Body of pancreas (tissue), 4 donors: ENCODE measurements at regions not wholly inside any gene's neighbourhood (a gene's known extent, or its start where the extent isn't known, plus 50 kb on each side); places are given as distances from the start of the nearest gene placed in this dataset.

ENCODE experiments used
- ATAC-seq: fragments of 150-250 bp; one replicate; pipeline ENCODE4 v1.9.1; 2016
- DNase-seq, 4 donors: peaks; one replicate each; pipeline ENCODE4 v3.0.0-alpha.2; 2019
- H3K27ac ChIP-seq, 4 donors: fragments of 200-600 bp; sonication (generic); 1 replicate in 3 of 4; 2 replicates in 1 of 4; pipeline versions ENCODE4 v1.5.1 to v1.6.1; 2016 to 2019; ENCODE audit warnings: mild to moderate bottlenecking in 1 of 4, mixed read lengths in 1 of 4, moderate library complexity in 1 of 4
- H3K27me3 ChIP-seq, 2 donors: fragments of 200-600 bp; sonication (generic); one replicate each; pipeline ENCODE4 v1.6.0; 2016; ENCODE audit warnings: mild to moderate bottlenecking in 1 of 2
- H3K36me3 ChIP-seq, 2 donors: fragments of 200-600 bp; sonication (generic); replicated peaks in 1 of 2; 2 replicates each; pipeline ENCODE4 v1.5.1; 2016; ENCODE audit warnings: low read depth in 2 of 2; ENCODE audit not compliant: insufficient read depth in 1 of 2
- H3K4me1 ChIP-seq: fragments of 200-600 bp; sonication (generic); one replicate; pipeline ENCODE4 v1.6.0; 2016
- H3K4me3 ChIP-seq, 2 donors: fragments of 200-600 bp; sonication (generic); 1 replicate in 1 of 2; 2 replicates in 1 of 2; pipeline ENCODE4 v1.5.1; 2016 to 2019
- H3K9me3 ChIP-seq, 3 donors: fragments of 200-600 bp; sonication (generic); 1 replicate in 2 of 3; 2 replicates in 1 of 3; pipeline ENCODE4 v1.5.1; 2016
- POLR2A ChIP-seq, 3 donors: fragments of 450-650 bp; IDR thresholded peaks; one replicate each; pipeline ENCODE4 v1.6.1; 2016; ENCODE audit warnings: antibody characterized with exemption in 3 of 3, mild to moderate bottlenecking in 2 of 3
- WGBS, 2 donors: methylation state at CpG; one replicate each; pipeline ENCODE4 v1.1.5; 2017; 5-methylcytosine and 5-hydroxymethylcytosine counted together
- intact Hi-C: fragments of 100-400 bp; cut with DNase I; formaldehyde crosslinking; loops from one replicate; pipeline ENCODE4 v1.15.1; 2023
- TF ChIP-seq, protein P1 (sequence below), 7 experiments: fragments of 450-650 bp in 4 of 7; fragments of 200-600 bp in 3 of 7; sonication (generic) in 3 of 7; IDR thresholded peaks; one replicate each; pipeline ENCODE4 v1.5.1; 2016 to 2019; ENCODE audit warnings: antibody characterized with exemption in 7 of 7

DNA sequence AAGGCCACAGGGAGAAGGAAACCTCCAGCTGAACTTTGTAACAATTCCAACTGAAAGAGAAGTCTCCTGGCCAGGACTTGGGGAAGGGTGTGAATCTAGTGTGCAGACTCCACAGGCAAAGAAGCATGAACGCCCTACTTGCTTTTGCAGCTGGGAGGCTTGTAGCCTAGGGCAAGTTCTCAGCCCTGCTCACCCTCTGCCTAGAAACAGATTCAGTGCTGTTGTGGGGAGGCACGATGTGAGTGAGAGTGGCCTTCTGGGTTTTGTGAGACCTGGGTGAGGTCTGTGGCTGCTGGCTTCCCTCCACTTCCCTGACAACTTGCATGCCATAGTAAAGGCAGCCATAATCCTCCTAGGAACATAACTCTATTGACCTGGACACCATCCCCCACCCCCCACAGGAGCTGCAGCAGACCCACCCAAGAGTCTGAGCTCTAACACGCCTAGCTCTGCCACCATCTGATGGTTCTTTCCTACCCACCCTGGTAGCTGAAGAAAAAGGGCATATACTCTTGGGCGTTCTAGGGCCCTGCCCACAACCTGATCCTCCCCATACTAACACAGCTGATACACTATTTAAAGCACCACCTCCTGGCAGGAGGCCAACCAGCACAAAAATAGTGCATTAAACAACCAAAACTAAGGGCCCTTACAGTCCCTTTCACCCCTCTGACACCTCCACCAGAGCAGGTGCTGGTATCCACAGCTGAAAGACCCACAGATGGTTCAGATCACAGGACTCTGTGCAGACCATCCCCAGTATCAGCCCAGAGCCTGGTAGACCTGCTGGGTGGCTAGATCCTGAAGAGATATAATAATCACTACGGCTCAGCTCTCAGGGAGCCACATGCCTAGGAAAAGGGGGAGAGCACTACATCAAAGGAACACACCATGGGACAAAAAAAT lies 426.5 kb downstream of the IGSF11 start:
- TF ChIP-seq, protein P1, sequence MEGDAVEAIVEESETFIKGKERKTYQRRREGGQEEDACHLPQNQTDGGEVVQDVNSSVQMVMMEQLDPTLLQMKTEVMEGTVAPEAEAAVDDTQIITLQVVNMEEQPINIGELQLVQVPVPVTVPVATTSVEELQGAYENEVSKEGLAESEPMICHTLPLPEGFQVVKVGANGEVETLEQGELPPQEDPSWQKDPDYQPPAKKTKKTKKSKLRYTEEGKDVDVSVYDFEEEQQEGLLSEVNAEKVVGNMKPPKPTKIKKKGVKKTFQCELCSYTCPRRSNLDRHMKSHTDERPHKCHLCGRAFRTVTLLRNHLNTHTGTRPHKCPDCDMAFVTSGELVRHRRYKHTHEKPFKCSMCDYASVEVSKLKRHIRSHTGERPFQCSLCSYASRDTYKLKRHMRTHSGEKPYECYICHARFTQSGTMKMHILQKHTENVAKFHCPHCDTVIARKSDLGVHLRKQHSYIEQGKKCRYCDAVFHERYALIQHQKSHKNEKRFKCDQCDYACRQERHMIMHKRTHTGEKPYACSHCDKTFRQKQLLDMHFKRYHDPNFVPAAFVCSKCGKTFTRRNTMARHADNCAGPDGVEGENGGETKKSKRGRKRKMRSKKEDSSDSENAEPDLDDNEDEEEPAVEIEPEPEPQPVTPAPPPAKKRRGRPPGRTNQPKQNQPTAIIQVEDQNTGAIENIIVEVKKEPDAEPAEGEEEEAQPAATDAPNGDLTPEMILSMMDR (IDR thresholded peaks at IDR 0.05): no peak
- no peak for TF ChIP-seq POLR2A (IDR thresholded peaks at IDR 0.05)
- intact Hi-C loops: no loop called here
- 67 to 72% methylated on average over 4 to 5 of the region's 5 CpGs for WGBS, 2 donors

DNA sequence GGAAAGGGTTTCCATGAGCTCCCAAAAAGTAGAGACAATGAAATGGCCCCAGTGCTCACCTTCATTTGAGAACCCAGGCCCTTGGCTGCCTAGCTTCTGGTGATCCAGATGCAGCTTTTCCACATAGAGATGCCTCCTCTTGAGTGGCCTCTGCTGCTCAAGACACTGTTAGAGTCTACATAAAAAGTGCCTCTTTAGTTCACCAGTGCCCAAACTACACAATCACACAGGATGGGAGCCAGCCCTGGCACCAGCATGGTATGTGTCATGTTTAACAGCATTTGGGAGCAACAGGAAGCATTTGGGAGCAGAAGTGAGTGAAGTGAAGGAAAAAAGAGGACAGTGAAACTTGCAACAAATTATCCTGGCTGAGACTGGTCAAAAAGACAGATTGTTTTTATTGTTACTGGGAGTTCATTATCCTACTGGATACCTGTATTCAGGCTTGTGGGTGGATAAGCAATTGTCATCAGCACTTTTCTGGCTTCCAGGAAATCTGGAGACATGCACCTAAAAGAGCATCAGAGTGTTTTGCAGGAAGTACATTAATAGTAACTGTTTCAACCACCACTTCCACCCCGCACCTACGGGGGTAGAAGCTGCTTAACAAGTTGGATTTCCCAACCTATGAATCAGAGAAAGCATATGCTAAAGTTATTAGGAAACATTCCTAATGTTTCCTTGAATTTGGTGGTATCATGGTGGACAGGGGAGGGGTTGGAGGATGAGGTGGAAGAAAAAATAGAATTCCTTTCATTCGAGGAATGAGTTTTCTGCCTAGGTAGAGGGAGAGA lies 416.2 kb downstream of the IGSF11 start:
- DNase-seq (no peak), ATAC-seq (no peak)
- Histone ChIP-seq H3K4me3 (no peak overlapping the region), H3K36me3 (no peaks in the 10 kb centered on the region), H3K9me3 (no peaks in the 10 kb centered on the region), H3K27ac (no peak overlapping the region), H3K4me1 (no peaks in the 10 kb centered on the region), H3K27me3 (no peaks in the 10 kb centered on the region)
- intact Hi-C loops: no loop called here
- TF ChIP-seq, protein P1 (IDR thresholded peaks at IDR 0.05): no peak
- no peak for TF ChIP-seq POLR2A (IDR thresholded peaks at IDR 0.05)
- WGBS, 2 donors: 36 to 46% methylated on average over 3 of the region's 3 CpGs

More for the DNA sequence above, 426.5 kb downstream of the IGSF11 start:
- H3K36me3 ChIP-seq: no peaks in the 10 kb centered on the region
- peaks cover 0 to 4% (median 0%) of the 10 kb centered on the region in 3 donors for H3K9me3 ChIP-seq
- no peaks in the 10 kb centered on the region for H3K27me3 ChIP-seq
- no peak overlapping the region for H3K27ac ChIP-seq
- H3K4me1 ChIP-seq: no peaks in the 10 kb centered on the region
- DNase-seq (no peak), ATAC-seq (no peak)
- no peak overlapping the region for H3K4me3 ChIP-seq

DNA sequence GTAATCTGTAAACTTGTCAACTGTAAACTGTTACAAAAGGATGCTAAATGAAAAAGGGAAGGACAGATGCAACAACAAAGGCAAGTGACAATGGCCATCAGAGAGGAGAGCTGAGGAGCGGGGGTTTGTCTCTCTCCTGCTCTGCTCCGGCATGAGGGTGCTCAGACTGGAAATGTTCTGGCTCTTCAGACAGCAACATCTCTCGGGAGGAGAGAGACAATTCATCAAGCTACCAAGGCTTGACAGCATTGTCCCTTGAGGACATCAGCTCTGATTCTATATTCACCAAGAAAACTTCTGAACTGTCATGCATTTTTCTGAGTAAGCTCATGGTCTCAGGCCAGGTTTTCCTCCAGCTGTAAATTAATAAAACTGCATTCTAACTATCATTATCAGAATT lies 408.2 kb downstream of the IGSF11 start:
- WGBS, 2 donors: 66 to 80% methylated on average over 3 of the region's 3 CpGs
- ATAC-seq: no peak
- intact Hi-C loops: no loop called here

DNA sequence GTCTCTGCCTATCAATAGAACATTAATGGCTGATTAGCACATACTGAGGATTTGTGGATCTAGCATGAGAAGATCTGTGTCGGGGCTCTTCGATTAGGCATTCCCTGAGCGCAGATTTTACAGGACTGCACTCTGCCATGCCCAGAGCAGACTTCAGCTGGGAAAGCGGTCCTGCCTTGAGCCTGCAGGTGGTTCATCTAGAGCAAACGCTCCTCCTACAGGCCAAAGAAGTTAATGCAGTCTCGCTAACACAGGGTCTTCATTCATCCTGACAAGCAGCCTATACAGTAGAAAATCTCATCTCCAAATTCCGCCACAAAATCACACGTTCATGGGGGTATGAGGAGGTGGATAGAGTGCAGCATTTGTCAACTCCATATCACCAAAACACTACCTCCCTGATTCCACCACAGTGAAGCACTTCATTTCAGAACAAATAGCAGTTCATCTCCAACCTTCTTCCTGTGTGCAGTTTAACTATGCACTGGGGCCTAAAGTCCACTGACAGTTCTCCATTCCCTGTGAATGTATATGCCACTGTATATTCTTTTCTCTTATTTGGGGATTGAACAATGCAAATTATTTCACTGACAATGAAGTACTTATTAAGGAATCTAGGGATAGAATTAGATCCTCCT lies 405.8 kb downstream of the IGSF11 start:
- ATAC-seq (peak; percentile 78), DNase-seq (peak; percentile 55 to 74 (median 64))
- H3K27ac ChIP-seq: no peak overlapping the region
- WGBS, 2 donors: 4 to 7% methylated on average over 8 of the region's 8 CpGs
- no peaks in the 10 kb centered on the region for H3K36me3 ChIP-seq
- no peaks in the 10 kb centered on the region for H3K27me3 ChIP-seq
- H3K4me1 ChIP-seq: no peaks in the 10 kb centered on the region
- no peak for TF ChIP-seq POLR2A (IDR thresholded peaks at IDR 0.05)
- TF ChIP-seq, protein P1 (IDR thresholded peaks at IDR 0.05): peak; percentile 39 to 79 (median 64)
- no peaks in the 10 kb centered on the region for H3K9me3 ChIP-seq
- intact Hi-C loops: no loop called here
- no peak overlapping the region for H3K4me3 ChIP-seq

More for the DNA sequence above, 408.2 kb downstream of the IGSF11 start:
- H3K36me3 ChIP-seq: no peaks in the 10 kb centered on the region
- no peaks in the 10 kb centered on the region for H3K27me3 ChIP-seq
- no peak overlapping the region for H3K27ac ChIP-seq
- TF ChIP-seq POLR2A (IDR thresholded peaks at IDR 0.05): no peak
- TF ChIP-seq, protein P1 (IDR thresholded peaks at IDR 0.05): no peak
- no peak overlapping the region for H3K4me3 ChIP-seq
- H3K9me3 ChIP-seq: no peaks in the 10 kb centered on the region
- H3K4me1 ChIP-seq: no peaks in the 10 kb centered on the region
- DNase-seq: no peak
